ENCODE measurements at regions not wholly inside any gene's neighbourhood (a gene's known extent, or its start where the extent isn't known, plus 50 kb on each side); places are given as distances from the start of the nearest gene placed in this dataset.

- H3K27me3 ChIP-seq (ENCODE audit: control insufficient read depth in 1 of 2, insufficient read depth in 2 of 2, low read length in 2 of 2), result peaks cover 0 to 6% of the 10 kb centered on the region in 2 donors
- H3K27ac ChIP-seq (ENCODE audit: low read depth, low read length), result no peak overlapping the region
- H3K36me3 ChIP-seq (ENCODE audit: control insufficient read depth in 1 of 2, insufficient read depth in 2 of 2, low read length in 2 of 2), result no peaks in the 10 kb centered on the region
- H3K4me1 ChIP-seq (ENCODE audit: control insufficient read depth in 1 of 2, insufficient read depth in 2 of 2, low read length in 2 of 2), result no peaks in the 10 kb centered on the region
- H3K4me3 ChIP-seq (ENCODE audit: low read depth in 1 of 2, low read length in 2 of 2), result no peak overlapping the region
- no peaks in the 10 kb centered on the region for H3K9me3 ChIP-seq (ENCODE audit: control insufficient read depth in 1 of 2, low read length in 2 of 2)
- no peak overlapping the region for H3K9ac ChIP-seq (ENCODE audit: low read depth in 1 of 2, low read length in 2 of 2)
Observed at GRCh38 chr12:111150360-111150759, 218.5 kb downstream of the PHETA1 start.

- no peaks in the 10 kb centered on the region for H3K27me3 ChIP-seq (ENCODE audit: control insufficient read depth in 1 of 2, insufficient read depth in 2 of 2, low read length in 2 of 2)
- H3K4me3 ChIP-seq (ENCODE audit: low read depth in 1 of 2, low read length in 2 of 2), result no peak overlapping the region
- H3K27ac ChIP-seq (ENCODE audit: low read depth, low read length), result no peak overlapping the region
- no peaks in the 10 kb centered on the region for H3K9me3 ChIP-seq (ENCODE audit: control insufficient read depth in 1 of 2, low read length in 2 of 2)
- H3K4me1 ChIP-seq (ENCODE audit: control insufficient read depth in 1 of 2, insufficient read depth in 2 of 2, low read length in 2 of 2), result no peaks in the 10 kb centered on the region
- H3K36me3 ChIP-seq (ENCODE audit: control insufficient read depth in 1 of 2, insufficient read depth in 2 of 2, low read length in 2 of 2), result no peaks in the 10 kb centered on the region
- no peak overlapping the region for H3K9ac ChIP-seq (ENCODE audit: low read depth in 1 of 2, low read length in 2 of 2)
Observed at GRCh38 chr12:111149299-111149698, 219.6 kb downstream of the PHETA1 start.

GRCh38 chr12:111148005-111148404 lies 220.9 kb downstream of the PHETA1 start:
- H3K27ac ChIP-seq (ENCODE audit: low read depth, low read length), result no peak overlapping the region
- no peaks in the 10 kb centered on the region for H3K27me3 ChIP-seq (ENCODE audit: control insufficient read depth in 1 of 2, insufficient read depth in 2 of 2, low read length in 2 of 2)
- no peaks in the 10 kb centered on the region for H3K9me3 ChIP-seq (ENCODE audit: control insufficient read depth in 1 of 2, low read length in 2 of 2)
- H3K4me3 ChIP-seq (ENCODE audit: low read depth in 1 of 2, low read length in 2 of 2), result no peak overlapping the region
- H3K9ac ChIP-seq (ENCODE audit: low read depth in 1 of 2, low read length in 2 of 2), result no peak overlapping the region
- no peaks in the 10 kb centered on the region for H3K36me3 ChIP-seq (ENCODE audit: control insufficient read depth in 1 of 2, insufficient read depth in 2 of 2, low read length in 2 of 2)
- H3K4me1 ChIP-seq (ENCODE audit: control insufficient read depth in 1 of 2, insufficient read depth in 2 of 2, low read length in 2 of 2), result no peaks in the 10 kb centered on the region

- Histone ChIP-seq H3K27me3 (ENCODE audit: control insufficient read depth in 1 of 2, insufficient read depth in 2 of 2, low read length in 2 of 2) (no peaks in the 10 kb centered on the region), H3K36me3 (ENCODE audit: control insufficient read depth in 1 of 2, insufficient read depth in 2 of 2, low read length in 2 of 2) (no peaks in the 10 kb centered on the region), H3K9me3 (ENCODE audit: control insufficient read depth in 1 of 2, low read length in 2 of 2) (no peaks in the 10 kb centered on the region), H3K27ac (ENCODE audit: low read depth, low read length) (no peak overlapping the region), H3K4me3 (ENCODE audit: low read depth in 1 of 2, low read length in 2 of 2) (no peak overlapping the region), H3K9ac (ENCODE audit: low read depth in 1 of 2, low read length in 2 of 2) (no peak overlapping the region), H3K4me1 (ENCODE audit: control insufficient read depth in 1 of 2, insufficient read depth in 2 of 2, low read length in 2 of 2) (no peaks in the 10 kb centered on the region)
Observed at GRCh38 chr12:111143271-111143670, 222.9 kb upstream of the MYL2 start.

- Histone ChIP-seq H3K4me1 (ENCODE audit: control insufficient read depth in 1 of 2, insufficient read depth in 2 of 2, low read length in 2 of 2) (no peaks in the 10 kb centered on the region), H3K27ac (ENCODE audit: low read depth, low read length) (no peak overlapping the region), H3K4me3 (ENCODE audit: low read depth in 1 of 2, low read length in 2 of 2) (no peak overlapping the region), H3K36me3 (ENCODE audit: control insufficient read depth in 1 of 2, insufficient read depth in 2 of 2, low read length in 2 of 2) (no peaks in the 10 kb centered on the region), H3K27me3 (ENCODE audit: control insufficient read depth in 1 of 2, insufficient read depth in 2 of 2, low read length in 2 of 2) (peaks cover 0 to 4% of the 10 kb centered on the region in 2 donors), H3K9me3 (ENCODE audit: control insufficient read depth in 1 of 2, low read length in 2 of 2) (no peaks in the 10 kb centered on the region), H3K9ac (ENCODE audit: low read depth in 1 of 2, low read length in 2 of 2) (no peak overlapping the region)
Observed at GRCh38 chr12:111141205-111141604, 220.8 kb upstream of the MYL2 start.

- Histone ChIP-seq H3K27me3 (ENCODE audit: control insufficient read depth in 1 of 2, insufficient read depth in 2 of 2, low read length in 2 of 2) (peaks cover 0 to 4% of the 10 kb centered on the region in 2 donors), H3K36me3 (ENCODE audit: control insufficient read depth in 1 of 2, insufficient read depth in 2 of 2, low read length in 2 of 2) (no peaks in the 10 kb centered on the region), H3K4me1 (ENCODE audit: control insufficient read depth in 1 of 2, insufficient read depth in 2 of 2, low read length in 2 of 2) (no peaks in the 10 kb centered on the region)
Observed at GRCh38 chr12:111138016-111138415, 217.6 kb upstream of the MYL2 start.

GRCh38 chr12:111135293-111135832 lies 215.0 kb upstream of the MYL2 start:
- peaks cover 0 to 4% of the 10 kb centered on the region in 2 donors for H3K27me3 ChIP-seq (ENCODE audit: control insufficient read depth in 1 of 2, insufficient read depth in 2 of 2, low read length in 2 of 2)
- H3K27ac ChIP-seq (ENCODE audit: low read depth, low read length), result no peak overlapping the region
- no peaks in the 10 kb centered on the region for H3K36me3 ChIP-seq (ENCODE audit: control insufficient read depth in 1 of 2, insufficient read depth in 2 of 2, low read length in 2 of 2)
- no peak overlapping the region for H3K9ac ChIP-seq (ENCODE audit: low read depth in 1 of 2, low read length in 2 of 2)
- H3K4me1 ChIP-seq (ENCODE audit: control insufficient read depth in 1 of 2, insufficient read depth in 2 of 2, low read length in 2 of 2), result no peaks in the 10 kb centered on the region
- H3K9me3 ChIP-seq (ENCODE audit: control insufficient read depth in 1 of 2, low read length in 2 of 2), result peaks cover 0 to 4% of the 10 kb centered on the region in 2 donors
- no peak overlapping the region for H3K4me3 ChIP-seq (ENCODE audit: low read depth in 1 of 2, low read length in 2 of 2)

More at GRCh38 chr12:111138016-111138415, 217.6 kb upstream of the MYL2 start:
- Histone ChIP-seq H3K4me3 (ENCODE audit: low read depth in 1 of 2, low read length in 2 of 2) (no peak overlapping the region), H3K9me3 (ENCODE audit: control insufficient read depth in 1 of 2, low read length in 2 of 2) (peaks cover 0 to 4% of the 10 kb centered on the region in 2 donors), H3K9ac (ENCODE audit: low read depth in 1 of 2, low read length in 2 of 2) (no peak overlapping the region), H3K27ac (ENCODE audit: low read depth, low read length) (no peak overlapping the region)

- H3K9ac ChIP-seq (ENCODE audit: low read depth in 1 of 2, low read length in 2 of 2), result no peak overlapping the region
- H3K27ac ChIP-seq (ENCODE audit: low read depth, low read length), result no peak overlapping the region
- no peaks in the 10 kb centered on the region for H3K27me3 ChIP-seq (ENCODE audit: control insufficient read depth in 1 of 2, insufficient read depth in 2 of 2, low read length in 2 of 2)
- H3K36me3 ChIP-seq (ENCODE audit: control insufficient read depth in 1 of 2, insufficient read depth in 2 of 2, low read length in 2 of 2), result no peaks in the 10 kb centered on the region
- no peak overlapping the region for H3K4me3 ChIP-seq (ENCODE audit: low read depth in 1 of 2, low read length in 2 of 2)
- H3K4me1 ChIP-seq (ENCODE audit: control insufficient read depth in 1 of 2, insufficient read depth in 2 of 2, low read length in 2 of 2), result no peaks in the 10 kb centered on the region
- peaks cover 0 to 4% of the 10 kb centered on the region in 2 donors for H3K9me3 ChIP-seq (ENCODE audit: control insufficient read depth in 1 of 2, low read length in 2 of 2)
Observed at GRCh38 chr12:111130336-111130735, 210.0 kb upstream of the MYL2 start.

- Histone ChIP-seq H3K4me3 (ENCODE audit: low read depth in 1 of 2, low read length in 2 of 2) (no peak overlapping the region), H3K9me3 (ENCODE audit: control insufficient read depth in 1 of 2, low read length in 2 of 2) (peaks cover 0 to 4% of the 10 kb centered on the region in 2 donors), H3K36me3 (ENCODE audit: control insufficient read depth in 1 of 2, insufficient read depth in 2 of 2, low read length in 2 of 2) (no peaks in the 10 kb centered on the region), H3K4me1 (ENCODE audit: control insufficient read depth in 1 of 2, insufficient read depth in 2 of 2, low read length in 2 of 2) (no peaks in the 10 kb centered on the region), H3K27ac (ENCODE audit: low read depth, low read length) (no peak overlapping the region), H3K9ac (ENCODE audit: low read depth in 1 of 2, low read length in 2 of 2) (no peak overlapping the region), H3K27me3 (ENCODE audit: control insufficient read depth in 1 of 2, insufficient read depth in 2 of 2, low read length in 2 of 2) (no peaks in the 10 kb centered on the region)
Observed at GRCh38 chr12:111129149-111129767, 208.9 kb upstream of the MYL2 start.

GRCh38 chr12:111126331-111126730 lies 206.0 kb upstream of the MYL2 start:
- Histone ChIP-seq H3K27me3 (ENCODE audit: control insufficient read depth in 1 of 2, insufficient read depth in 2 of 2, low read length in 2 of 2) (no peaks in the 10 kb centered on the region), H3K27ac (ENCODE audit: low read depth, low read length) (no peak overlapping the region), H3K9me3 (ENCODE audit: control insufficient read depth in 1 of 2, low read length in 2 of 2) (no peaks in the 10 kb centered on the region), H3K4me3 (ENCODE audit: low read depth in 1 of 2, low read length in 2 of 2) (no peak overlapping the region), H3K36me3 (ENCODE audit: control insufficient read depth in 1 of 2, insufficient read depth in 2 of 2, low read length in 2 of 2) (no peaks in the 10 kb centered on the region), H3K4me1 (ENCODE audit: control insufficient read depth in 1 of 2, insufficient read depth in 2 of 2, low read length in 2 of 2) (no peaks in the 10 kb centered on the region), H3K9ac (ENCODE audit: low read depth in 1 of 2, low read length in 2 of 2) (no peak overlapping the region)

Data from duodenal mucosa (tissue), 2 donors.